ENCODE measurements at regions not wholly inside any gene's neighbourhood (a gene's known extent, or its start where the extent isn't known, plus 50 kb on each side); places are given as distances from the start of the nearest gene placed in this dataset.

GRCh38 chr2:239466061-239466754, 65.4 kb upstream of the HDAC4 start:
- DNase-seq (ENCODE audit: low spot score): no peak

- no peak for DNase-seq (ENCODE audit: low spot score)
Measured at GRCh38 chr2:239465017-239466001, 64.5 kb upstream of the HDAC4 start.

DNA sequence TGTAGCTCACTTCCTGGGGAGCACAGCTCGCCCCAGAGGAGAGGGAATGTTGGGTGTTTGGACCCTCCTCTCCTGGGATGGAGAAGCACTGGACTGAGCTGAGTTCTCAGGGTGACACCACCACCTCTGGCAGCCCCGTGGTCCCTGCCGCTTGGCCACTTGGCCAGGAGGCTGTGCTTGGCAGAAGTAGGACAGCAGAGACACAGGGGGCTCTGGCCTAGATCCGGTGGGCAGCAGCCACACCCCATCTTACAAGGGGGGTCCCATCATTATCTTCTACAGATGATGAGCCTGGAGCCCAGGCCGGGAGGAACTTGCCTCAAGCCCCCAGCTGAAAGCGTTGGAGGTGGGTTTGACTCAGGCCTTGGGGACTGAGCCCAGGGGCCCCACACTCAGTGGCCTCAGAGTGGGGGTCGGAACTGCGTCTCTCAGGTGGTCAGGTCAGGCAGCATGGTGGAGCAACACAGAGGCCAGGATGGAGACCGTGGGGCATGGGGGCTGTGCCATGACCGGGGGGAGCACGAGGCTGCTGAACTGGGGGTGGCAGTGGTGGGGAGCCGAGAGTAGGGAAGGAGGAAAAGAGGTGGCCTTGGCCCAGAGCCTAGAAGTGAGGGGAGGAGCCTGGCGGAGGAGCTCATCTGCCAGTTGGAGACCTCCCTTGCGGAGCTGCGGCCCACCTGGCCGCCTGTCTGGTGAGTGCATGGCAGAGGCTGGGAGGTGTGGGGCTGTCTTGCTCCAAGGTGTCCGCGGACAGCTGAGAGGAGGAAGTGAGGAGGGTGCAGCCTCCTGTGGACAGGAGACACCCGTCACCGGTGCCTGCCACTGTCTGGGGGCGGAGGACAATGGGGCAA, 63.6 kb upstream of the HDAC4 start:
- no peak for DNase-seq (ENCODE audit: low spot score)

DNA sequence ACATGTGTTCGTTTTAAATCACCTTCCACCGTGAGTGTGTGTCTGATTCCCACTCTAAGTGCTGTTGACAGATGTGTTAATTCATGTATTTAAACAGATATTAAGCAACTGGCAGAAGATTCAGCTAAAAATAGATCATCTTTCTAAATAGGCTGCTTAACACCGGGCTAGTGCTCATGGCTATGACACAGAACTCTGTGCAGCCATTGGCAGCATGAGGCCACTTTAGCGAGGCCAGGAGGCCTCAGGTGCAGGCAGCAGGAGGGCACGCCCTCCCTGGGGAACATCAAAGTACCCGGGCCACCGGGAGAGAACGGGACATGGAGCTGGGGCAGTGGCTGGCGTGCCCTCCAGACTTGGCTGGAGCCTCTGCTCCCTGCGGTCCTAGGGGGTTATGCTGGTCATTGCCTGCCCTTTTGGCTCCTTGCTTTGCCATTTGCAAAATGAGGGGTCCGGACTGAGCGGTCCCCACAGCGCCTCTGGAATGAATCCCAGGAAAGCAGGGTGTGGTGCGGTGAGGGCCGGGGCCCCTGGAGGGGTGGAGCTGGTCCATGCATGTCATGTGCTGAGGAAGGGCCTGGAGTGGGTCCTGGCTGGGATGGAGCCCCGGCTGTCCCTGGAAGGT, 62.8 kb upstream of the HDAC4 start:
- no peak for DNase-seq (ENCODE audit: low spot score)

GRCh38 chr2:239462671-239463506, 62.1 kb upstream of the HDAC4 start:
- no peak for DNase-seq (ENCODE audit: low spot score)

GRCh38 chr2:239462191-239462515, 61.3 kb upstream of the HDAC4 start:
- DNase-seq (ENCODE audit: low spot score): no peak

GRCh38 chr2:239461291-239462190, 60.7 kb upstream of the HDAC4 start:
- DNase-seq (ENCODE audit: low spot score): no peak

GRCh38 chr2:239460780-239461179, 60.0 kb upstream of the HDAC4 start:
- no peak for DNase-seq (ENCODE audit: low spot score)

- no peak for DNase-seq (ENCODE audit: low spot score)
Measured at GRCh38 chr2:239459606-239460005, 58.8 kb upstream of the HDAC4 start.

GRCh38 chr2:239459056-239459455, 58.2 kb upstream of the HDAC4 start:
- DNase-seq (ENCODE audit: low spot score): no peak

- DNase-seq (ENCODE audit: low spot score): no peak
Measured at GRCh38 chr2:239457586-239458445, 57.0 kb upstream of the HDAC4 start.

DNA sequence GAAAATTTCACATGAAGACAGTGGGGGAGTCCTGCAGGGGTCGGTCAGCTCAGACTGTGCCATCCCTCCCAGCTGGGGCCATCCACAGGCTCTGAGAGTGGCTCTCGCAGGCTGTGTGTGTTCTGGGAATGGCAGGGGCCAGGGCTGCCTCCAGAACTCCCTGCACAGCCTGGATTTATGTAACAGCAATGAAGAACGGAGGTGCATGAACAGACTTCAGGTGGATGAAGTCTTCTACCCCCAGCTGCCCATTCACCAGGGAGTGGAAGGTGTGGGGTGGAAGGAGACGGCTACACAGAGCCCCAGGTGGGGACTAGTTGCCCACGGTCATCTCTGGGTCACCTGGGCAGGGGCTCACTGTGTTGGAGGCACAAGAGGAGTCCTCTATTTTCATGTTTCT, 56.1 kb upstream of the HDAC4 start:
- no peak for DNase-seq (ENCODE audit: low spot score)

DNA sequence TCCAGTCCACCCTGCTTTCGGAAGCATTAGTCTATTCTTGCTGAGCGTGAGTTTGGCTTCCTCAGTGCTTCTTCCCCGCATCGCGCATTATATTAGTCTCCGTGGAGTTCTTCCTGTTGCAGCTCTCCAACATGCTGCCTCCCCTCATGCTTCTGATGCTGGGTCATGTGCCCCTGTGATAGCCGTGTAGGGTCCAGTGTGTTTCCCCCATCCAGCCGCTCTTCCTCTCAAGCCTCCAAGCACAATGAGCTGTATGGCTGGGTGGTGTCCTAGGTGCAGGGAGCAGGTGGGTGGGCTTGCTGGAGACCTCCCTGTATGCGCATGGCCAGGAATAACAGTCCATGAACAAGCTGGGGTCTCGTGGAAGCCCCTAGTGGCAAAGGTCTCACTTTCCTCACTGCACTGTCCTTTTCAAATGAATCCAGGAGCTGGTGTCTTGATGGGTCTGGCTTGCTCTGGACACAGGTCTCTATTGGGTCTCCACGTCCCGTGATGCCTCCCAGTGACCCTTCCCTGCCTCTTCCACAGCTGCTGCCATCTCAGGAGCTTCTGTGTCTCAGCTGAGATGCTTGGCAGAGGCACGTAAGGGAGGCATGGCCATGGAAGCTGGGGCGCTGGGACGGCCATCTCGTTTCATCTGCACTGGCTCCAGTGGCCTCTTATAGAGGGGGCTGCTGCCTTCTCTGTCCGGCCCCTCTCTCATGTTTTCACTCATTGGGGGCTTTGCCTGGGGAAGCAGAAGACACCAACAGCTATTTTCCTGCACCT, 54.8 kb upstream of the HDAC4 start:
- no peak for DNase-seq (ENCODE audit: low spot score)

DNA sequence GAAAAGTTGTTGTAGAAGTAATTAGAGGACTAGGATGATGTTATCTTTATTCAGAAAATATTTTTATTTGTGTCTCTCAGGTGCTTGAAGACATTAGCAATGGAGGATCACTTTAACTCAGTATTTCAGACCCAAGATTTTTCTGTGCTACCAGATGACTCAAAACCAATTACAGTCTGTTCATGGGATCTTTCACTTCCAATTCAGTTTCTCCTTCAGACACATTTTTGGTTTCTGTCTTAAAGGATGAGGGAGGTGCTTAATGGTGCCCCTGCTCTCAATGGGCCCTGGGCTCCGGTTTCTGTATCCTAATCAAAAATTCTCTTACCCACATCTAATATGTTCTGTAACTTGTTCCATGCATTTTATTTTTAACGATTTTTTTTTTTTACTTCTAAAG, 53.7 kb upstream of the HDAC4 start:
- DNase-seq (ENCODE audit: low spot score): no peak

Data from HuH-7.5 (cell line).